Mucosa of rectum (tissue), 2 donors: ENCODE measurements at regions not wholly inside any gene's neighbourhood (a gene's known extent, or its start where the extent isn't known, plus 50 kb on each side); places are given as distances from the start of the nearest gene placed in this dataset.

ENCODE experiments used
- H3K27ac ChIP-seq, 2 donors: one replicate each; pipeline ENCODE4 v1.7.0; 2013; ENCODE audit warnings: inconsistent platforms in 2 of 2, low read depth in 2 of 2, low read length in 2 of 2
- H3K27me3 ChIP-seq, 2 donors: one replicate each; pipeline ENCODE4 v1.7.0; 2013; ENCODE audit warnings: low read length in 2 of 2; ENCODE audit not compliant: control insufficient read depth in 2 of 2, insufficient read depth in 2 of 2
- H3K36me3 ChIP-seq, 2 donors: one replicate each; pipeline ENCODE4 v1.7.0; 2013; ENCODE audit warnings: low read length in 2 of 2; ENCODE audit not compliant: control insufficient read depth in 2 of 2, insufficient read depth in 2 of 2
- H3K4me1 ChIP-seq, 2 donors: one replicate each; pipeline ENCODE4 v1.7.0; 2013; ENCODE audit warnings: low read length in 2 of 2, mild to moderate bottlenecking in 1 of 2; ENCODE audit not compliant: control insufficient read depth in 2 of 2, insufficient read depth in 2 of 2
- H3K4me3 ChIP-seq, 2 donors: one replicate each; pipeline ENCODE4 v1.7.0; 2013; ENCODE audit warnings: low read length in 2 of 2
- H3K9ac ChIP-seq, 2 donors: one replicate each; pipeline ENCODE4 v1.7.0; 2013; ENCODE audit warnings: low read length in 2 of 2, low read depth in 1 of 2, mild to moderate bottlenecking in 1 of 2
- H3K9me3 ChIP-seq, 2 donors: one replicate each; pipeline ENCODE4 v1.7.0; 2013; ENCODE audit warnings: low read length in 2 of 2; ENCODE audit not compliant: control insufficient read depth in 2 of 2
- donor health status: healthy.
- donor health status: Normal muscosa, but diverticular disease.

DNA sequence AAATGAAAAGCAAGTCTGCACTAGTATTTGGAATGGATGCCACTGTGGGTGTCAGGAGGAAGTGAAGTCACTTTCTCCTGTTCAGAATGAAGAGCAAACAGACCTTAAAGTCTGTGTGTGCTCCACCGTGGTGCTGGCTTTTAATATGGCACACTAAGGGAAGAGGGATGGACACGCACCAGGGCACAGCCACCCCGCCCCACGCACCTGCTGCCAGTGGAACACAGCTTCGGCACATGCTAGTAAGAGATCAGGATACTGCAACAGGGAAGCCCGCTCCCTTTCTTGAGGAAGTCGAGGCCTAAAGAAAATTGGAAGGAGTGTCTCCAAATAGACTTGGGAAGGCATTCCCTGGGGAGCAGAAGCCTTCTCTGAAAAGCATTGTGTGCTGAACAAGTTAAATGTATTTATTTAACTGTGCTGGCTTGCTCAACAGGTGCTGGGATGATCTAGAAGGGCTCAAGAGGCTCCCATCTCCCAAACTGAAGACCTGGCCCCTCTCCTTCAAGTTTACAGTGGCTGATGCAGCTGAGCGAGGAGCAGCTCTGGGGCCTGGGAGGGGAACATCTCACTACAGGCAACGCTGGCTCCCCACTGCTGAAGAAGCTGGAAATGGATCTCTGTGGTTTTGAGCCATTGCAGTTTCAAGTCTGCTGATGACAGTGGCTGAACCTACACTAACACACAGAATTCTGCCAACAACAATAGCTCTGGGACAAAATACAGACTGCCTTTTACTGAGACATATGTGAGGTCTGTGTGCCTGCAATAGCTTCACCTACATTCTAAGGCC is 504.6 kb upstream of the B3GAT1 start:
- Histone ChIP-seq H3K27me3 (peaks cover 0 to 2% of the 10 kb centered on the region in 2 donors), H3K36me3 (no peaks in the 10 kb centered on the region), H3K4me1 (no peaks in the 10 kb centered on the region), H3K4me3 (no peak overlapping the region), H3K9ac (no peak overlapping the region), H3K9me3 (no peaks in the 10 kb centered on the region), H3K27ac (no peak overlapping the region)

DNA sequence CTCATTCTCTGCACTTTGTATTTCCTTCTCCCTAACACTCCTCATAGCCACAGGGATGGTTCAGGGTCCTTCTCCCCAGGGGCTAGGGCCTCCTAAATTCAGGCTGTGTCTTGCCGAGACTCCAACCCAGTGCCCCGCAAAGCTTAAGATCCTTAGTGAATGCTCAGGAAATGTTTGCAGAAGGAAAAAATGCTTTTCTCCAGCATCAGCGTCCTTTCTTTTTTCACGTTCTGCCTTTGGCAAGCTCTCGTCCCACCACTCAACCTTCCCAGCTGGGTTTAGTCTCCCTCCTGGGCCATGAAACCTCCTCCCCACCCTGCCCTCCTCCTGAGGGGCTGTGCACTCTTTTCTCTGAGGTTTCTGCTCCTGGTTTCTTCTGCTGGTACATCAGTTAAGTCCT is 503.8 kb upstream of the B3GAT1 start:
- H3K27me3 ChIP-seq, result peaks cover 0 to 2% of the 10 kb centered on the region in 2 donors
- no peaks in the 10 kb centered on the region for H3K9me3 ChIP-seq
- H3K4me3 ChIP-seq, result no peak overlapping the region
- H3K36me3 ChIP-seq, result no peaks in the 10 kb centered on the region
- no peak overlapping the region for H3K27ac ChIP-seq
- H3K9ac ChIP-seq, result no peak overlapping the region
- H3K4me1 ChIP-seq, result no peaks in the 10 kb centered on the region

DNA sequence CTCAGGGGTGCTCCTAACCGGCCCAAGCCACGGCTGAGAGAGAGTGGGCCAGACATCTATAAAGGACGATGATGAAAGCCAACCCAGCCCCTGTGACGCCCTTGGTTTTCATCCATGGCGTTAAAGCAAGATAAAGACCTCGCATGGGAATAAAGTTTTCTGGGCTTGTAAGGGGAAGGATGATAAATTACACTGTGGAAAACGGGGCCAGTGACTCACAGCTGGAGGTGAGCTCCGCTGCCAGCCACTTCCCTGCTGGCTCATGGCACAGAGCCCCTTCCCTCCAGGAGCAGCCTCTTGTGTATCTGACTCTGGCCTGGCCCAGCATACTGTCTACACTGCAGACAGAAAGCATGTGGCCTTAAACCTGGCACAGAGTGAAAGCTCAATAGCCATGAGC is 503.2 kb upstream of the B3GAT1 start:
- H3K36me3 ChIP-seq, result no peaks in the 10 kb centered on the region
- H3K4me1 ChIP-seq, result no peaks in the 10 kb centered on the region
- H3K27me3 ChIP-seq, result peaks cover 0 to 2% of the 10 kb centered on the region in 2 donors
- H3K27ac ChIP-seq, result no peak overlapping the region
- no peak overlapping the region for H3K9ac ChIP-seq
- H3K9me3 ChIP-seq, result no peaks in the 10 kb centered on the region
- no peak overlapping the region for H3K4me3 ChIP-seq

DNA sequence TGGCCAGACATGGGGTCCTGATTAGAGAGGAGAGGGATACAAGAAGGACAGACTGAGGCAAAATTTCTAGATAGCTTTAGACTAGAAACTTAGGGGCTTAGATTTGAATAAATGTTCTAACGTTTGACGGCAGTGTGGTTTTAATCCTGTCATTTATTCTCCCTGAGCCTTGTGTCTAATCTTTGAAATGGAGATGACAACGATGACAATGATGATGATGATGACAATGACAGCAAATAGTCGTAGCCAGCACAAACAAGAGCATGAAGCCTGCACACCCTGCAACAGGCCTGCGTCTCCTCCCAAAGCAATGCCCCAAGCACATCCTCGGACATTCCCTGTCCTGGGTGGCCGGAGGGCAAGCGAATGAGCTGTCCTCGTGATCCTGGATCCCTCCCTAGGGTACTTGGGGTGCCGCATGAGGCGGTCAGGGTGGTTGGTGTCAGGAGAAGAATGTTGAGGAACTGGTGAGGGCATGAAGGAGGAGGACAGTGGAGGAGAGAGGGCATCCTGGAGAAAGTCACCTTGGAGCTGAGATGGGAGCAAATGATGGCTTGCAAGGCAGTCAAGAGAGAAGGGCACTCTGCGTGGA is 502.1 kb upstream of the B3GAT1 start:
- no peak overlapping the region for H3K27ac ChIP-seq
- no peaks in the 10 kb centered on the region for H3K4me1 ChIP-seq
- H3K36me3 ChIP-seq, result no peaks in the 10 kb centered on the region
- no peak overlapping the region for H3K4me3 ChIP-seq
- H3K27me3 ChIP-seq, result peaks cover 0 to 2% of the 10 kb centered on the region in 2 donors
- no peak overlapping the region for H3K9ac ChIP-seq
- H3K9me3 ChIP-seq, result no peaks in the 10 kb centered on the region

DNA sequence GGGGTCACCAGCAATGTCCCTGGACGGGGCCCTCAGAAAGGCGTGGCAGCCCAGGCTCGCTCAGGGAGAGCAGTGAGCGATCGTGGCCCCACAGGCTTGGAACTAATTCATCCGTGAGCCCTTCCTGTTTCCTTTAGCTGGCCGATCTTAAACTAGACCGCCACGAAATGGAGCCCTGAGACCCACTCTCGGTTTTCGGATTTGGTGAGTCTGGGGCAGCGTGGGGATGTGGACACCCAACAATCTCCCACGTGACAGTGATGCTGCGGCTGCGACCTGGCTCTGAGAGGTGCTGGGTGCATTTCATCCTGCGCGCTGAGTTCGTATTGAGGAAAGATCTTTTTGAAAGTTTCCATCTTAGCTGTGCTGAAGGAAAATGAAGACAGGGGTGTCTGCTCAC is 501.3 kb upstream of the B3GAT1 start:
- Histone ChIP-seq H3K4me1 (no peaks in the 10 kb centered on the region), H3K4me3 (no peak overlapping the region), H3K9me3 (no peaks in the 10 kb centered on the region), H3K36me3 (no peaks in the 10 kb centered on the region), H3K9ac (no peak overlapping the region), H3K27me3 (peaks cover 0 to 2% of the 10 kb centered on the region in 2 donors), H3K27ac (no peak overlapping the region)

DNA sequence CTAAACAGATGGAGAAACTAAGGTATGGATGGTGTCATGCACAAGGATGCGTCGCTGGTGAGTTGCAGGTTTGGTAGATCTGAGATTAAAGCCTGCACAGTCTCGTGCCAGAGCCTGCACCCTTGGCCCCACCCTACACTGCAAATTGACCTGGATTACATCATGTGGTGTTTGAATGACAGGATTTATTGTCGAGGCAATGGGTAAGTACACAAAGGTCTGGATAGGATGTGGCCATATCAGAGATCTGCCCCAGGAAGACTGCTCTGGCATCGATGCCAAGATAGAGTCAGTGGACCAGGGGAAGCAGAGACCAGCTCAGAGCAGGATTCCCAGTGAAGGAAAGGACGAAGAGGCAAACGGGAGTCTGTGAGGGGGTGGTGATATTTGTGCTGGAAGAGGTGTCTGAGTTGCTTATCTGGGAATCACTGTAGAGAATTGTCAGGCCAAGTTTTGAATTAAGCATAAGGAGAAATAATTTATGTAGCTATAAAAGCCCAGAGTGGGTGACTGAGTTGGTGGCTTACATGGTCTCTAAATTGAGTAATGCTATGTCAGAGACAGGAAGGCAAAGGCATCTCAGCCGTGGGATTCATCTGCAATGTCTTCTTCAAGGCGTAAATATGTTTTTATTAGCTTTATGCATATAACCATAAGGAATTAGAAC is 499.6 kb upstream of the B3GAT1 start:
- no peak overlapping the region for H3K4me3 ChIP-seq
- H3K9ac ChIP-seq, result no peak overlapping the region
- no peaks in the 10 kb centered on the region for H3K9me3 ChIP-seq
- peaks cover 0 to 2% of the 10 kb centered on the region in 2 donors for H3K27me3 ChIP-seq
- H3K36me3 ChIP-seq, result no peaks in the 10 kb centered on the region
- H3K27ac ChIP-seq, result no peak overlapping the region
- no peaks in the 10 kb centered on the region for H3K4me1 ChIP-seq

DNA sequence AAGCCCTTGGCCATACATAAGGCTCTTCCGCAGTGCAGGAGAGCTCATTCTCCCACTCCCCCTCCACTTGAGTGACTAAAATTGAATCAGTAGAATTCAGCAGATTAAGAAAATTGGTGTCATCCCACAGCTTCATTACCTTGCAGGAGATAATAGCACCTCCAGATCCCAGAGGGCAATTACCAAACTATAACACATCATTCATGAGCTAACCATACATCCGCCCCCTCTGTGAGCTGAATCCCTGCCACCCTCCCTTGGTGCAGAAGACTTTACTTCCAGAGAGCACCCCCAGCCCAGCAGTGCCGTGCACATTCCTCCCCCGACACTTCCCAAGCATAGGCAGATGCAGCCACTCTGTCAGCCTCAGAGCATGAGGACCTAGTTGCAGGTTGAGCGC is 496.5 kb upstream of the B3GAT1 start:
- H3K4me3 ChIP-seq, result no peak overlapping the region
- H3K9me3 ChIP-seq, result no peaks in the 10 kb centered on the region
- no peak overlapping the region for H3K27ac ChIP-seq
- no peaks in the 10 kb centered on the region for H3K36me3 ChIP-seq
- H3K9ac ChIP-seq, result no peak overlapping the region
- H3K27me3 ChIP-seq, result no peaks in the 10 kb centered on the region
- H3K4me1 ChIP-seq, result no peaks in the 10 kb centered on the region

DNA sequence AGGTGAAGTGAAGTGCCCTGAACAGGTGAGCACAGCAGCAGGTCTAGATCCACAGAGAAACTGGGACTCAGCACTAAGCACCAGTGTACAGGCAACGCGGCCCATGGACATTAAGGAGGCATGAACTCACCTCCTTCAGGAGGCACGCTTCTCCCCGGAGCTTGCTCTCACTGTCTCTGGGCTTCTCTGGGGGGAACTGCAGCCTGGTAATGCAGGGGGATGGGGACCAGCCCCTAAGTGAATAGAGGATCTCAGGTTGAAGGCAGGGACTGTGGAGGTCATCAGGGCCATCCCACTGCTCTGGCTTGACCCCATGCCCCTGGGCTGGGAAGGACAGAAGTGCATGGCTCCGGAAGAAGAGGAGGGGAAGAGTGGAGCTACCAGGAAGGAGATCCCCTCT is 495.6 kb upstream of the B3GAT1 start:
- Histone ChIP-seq H3K9me3 (no peaks in the 10 kb centered on the region), H3K4me3 (no peak overlapping the region), H3K27ac (no peak overlapping the region), H3K36me3 (no peaks in the 10 kb centered on the region), H3K4me1 (no peaks in the 10 kb centered on the region), H3K9ac (no peak overlapping the region), H3K27me3 (no peaks in the 10 kb centered on the region)

DNA sequence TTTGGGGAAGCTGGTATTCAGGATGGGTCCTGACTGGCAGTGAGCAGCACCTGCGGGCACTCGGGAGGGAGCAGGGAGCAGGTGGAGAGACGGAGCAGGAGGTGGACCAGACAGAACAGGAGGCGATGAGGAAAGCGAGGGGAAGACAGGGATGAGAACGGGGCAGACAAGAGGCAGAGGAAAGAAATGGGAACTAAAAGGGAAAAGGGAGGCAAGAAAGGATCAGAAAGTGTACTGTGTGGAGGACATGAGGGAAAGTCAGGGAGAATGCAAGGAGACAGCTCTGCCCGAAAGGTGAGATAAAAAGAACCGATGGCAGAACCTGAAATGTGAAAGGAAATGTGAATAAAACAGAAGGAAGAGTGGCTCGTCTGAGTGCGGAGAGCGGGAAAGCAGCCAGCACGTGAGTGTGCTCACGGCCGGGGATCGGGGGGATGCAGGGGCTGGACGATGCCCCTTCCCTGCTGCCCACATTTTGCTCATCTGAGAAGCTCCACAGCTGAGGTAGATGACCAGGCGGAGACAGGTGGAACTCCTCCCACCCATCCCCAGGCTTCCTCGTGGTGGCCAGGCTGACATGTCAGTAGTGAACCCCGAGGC is 494.4 kb upstream of the B3GAT1 start:
- H3K36me3 ChIP-seq, result no peaks in the 10 kb centered on the region
- H3K4me3 ChIP-seq, result no peak overlapping the region
- H3K27ac ChIP-seq, result no peak overlapping the region
- no peak overlapping the region for H3K9ac ChIP-seq
- no peaks in the 10 kb centered on the region for H3K4me1 ChIP-seq
- H3K9me3 ChIP-seq, result no peaks in the 10 kb centered on the region
- peaks cover 0 to 1% of the 10 kb centered on the region in 2 donors for H3K27me3 ChIP-seq

DNA sequence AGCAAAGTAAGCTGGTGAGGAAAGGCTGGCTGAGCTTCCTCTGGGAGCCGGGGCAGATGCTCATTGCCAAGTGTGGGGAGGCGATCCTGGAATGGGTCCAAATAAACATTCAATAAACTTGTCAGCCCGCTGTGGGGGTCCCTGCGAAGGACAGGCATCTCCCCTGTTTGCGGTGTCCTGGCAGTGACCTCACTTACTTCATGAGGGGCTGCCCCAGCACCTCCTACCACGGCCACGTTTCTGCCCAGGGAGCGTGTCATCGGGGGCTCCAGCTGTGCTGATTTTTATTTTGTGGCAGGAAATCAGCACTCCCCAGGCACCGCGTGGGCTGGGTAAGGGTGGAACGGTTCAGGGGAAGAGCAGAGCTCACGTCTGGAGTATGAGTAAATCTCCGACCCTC is 493.9 kb upstream of the B3GAT1 start:
- Histone ChIP-seq H3K4me3 (no peak overlapping the region), H3K9ac (no peak overlapping the region), H3K27me3 (peaks cover 0 to 2% of the 10 kb centered on the region in 2 donors), H3K27ac (no peak overlapping the region), H3K4me1 (no peaks in the 10 kb centered on the region), H3K36me3 (no peaks in the 10 kb centered on the region), H3K9me3 (no peaks in the 10 kb centered on the region)
